GM13976 (cell line): ENCODE measurements at regions not wholly inside any gene's neighbourhood (a gene's known extent, or its start where the extent isn't known, plus 50 kb on each side); places are given as distances from the start of the nearest gene placed in this dataset.

Experiments used
- DNase-seq: peaks from one replicate; pipeline ENCODE4 v3.0.0; 2012; ENCODE audit warnings: low spot score
- in situ Hi-C: fragments of 300-500 bp; cut with MboI; formaldehyde crosslinking; loops from one replicate; pipeline ENCODE4 v1.12.0; 2022; ENCODE audit warnings: low sequenced_read_pairs, mixed read lengths, inconsistent platforms; ENCODE audit not compliant: unreplicated experiment
- TF ChIP-seq, protein P1 (sequence below): IDR thresholded peaks from 2 replicates; pipeline ENCODE4 v1.5.1; 2012; ENCODE audit warnings: borderline replicate concordance, mild to moderate bottlenecking; ENCODE audit not compliant: insufficient read depth; ENCODE audit errors: extremely low read depth, missing control alignments, control extremely low read depth

DNA sequence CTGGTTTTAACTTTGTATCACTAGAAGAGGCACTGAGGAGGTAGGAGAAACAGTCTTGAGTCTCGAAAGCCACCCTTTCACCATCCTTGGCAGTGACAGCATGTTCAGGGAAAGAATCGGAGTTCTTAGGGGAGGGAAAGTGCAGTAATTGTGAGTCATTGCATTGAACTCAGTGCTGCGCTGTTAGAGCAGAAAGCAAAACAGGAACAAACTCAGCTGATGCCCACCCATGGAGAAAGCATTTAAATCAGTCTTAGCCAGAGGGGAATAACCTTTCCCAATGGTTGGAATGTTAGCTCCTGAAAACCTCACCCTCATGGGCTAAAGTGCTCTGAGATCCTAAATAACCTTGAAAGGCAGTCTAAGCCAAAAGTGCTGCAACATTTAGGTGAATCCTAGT is 845.6 kb upstream of the CNTNAP5 start:
- TF ChIP-seq, protein P1, sequence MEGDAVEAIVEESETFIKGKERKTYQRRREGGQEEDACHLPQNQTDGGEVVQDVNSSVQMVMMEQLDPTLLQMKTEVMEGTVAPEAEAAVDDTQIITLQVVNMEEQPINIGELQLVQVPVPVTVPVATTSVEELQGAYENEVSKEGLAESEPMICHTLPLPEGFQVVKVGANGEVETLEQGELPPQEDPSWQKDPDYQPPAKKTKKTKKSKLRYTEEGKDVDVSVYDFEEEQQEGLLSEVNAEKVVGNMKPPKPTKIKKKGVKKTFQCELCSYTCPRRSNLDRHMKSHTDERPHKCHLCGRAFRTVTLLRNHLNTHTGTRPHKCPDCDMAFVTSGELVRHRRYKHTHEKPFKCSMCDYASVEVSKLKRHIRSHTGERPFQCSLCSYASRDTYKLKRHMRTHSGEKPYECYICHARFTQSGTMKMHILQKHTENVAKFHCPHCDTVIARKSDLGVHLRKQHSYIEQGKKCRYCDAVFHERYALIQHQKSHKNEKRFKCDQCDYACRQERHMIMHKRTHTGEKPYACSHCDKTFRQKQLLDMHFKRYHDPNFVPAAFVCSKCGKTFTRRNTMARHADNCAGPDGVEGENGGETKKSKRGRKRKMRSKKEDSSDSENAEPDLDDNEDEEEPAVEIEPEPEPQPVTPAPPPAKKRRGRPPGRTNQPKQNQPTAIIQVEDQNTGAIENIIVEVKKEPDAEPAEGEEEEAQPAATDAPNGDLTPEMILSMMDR = no peak
- in situ Hi-C loops = no loop called here
- no peak for DNase-seq

DNA sequence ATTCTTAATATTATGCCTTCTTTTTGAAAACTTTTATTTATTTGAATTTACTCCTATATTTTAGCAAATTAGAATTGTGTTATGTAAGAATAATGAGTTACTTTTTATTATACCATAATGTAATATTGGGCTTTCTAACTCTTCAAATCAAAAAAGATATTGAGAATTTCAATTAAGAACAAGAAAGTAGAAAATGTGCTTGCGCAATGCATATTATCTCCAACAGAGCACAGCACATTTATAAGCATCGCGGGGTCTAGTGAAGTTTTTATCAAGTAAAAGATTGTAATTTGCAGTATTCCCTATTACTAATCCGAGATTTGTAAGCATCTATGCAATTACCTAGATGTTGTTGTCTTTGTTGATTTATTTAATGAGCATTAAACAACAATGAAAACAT is 829.1 kb upstream of the CNTNAP5 start:
- TF ChIP-seq, protein P1 = no peak
- in situ Hi-C loops = no loop called here
- no peak for DNase-seq

DNA sequence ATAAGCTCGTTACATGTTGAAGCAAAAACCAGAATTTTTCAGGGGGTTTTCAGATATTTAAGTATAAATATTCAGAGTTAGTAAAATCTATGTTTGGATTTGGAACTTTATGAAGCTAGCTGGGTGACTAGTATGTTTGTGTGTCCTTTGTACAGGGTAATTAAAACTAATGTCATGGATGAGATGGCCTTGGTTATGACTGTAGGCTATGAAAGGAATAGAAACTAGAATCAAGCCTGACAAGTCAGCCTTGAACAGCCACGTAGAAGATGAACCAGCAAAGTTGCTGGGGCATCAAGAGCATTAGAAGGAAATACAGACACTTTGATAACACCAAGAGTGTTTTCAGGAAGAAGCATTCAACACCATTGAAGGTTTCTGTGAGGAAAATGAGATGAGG is 825.1 kb upstream of the CNTNAP5 start:
- TF ChIP-seq, protein P1 = no peak
- in situ Hi-C loops = no loop called here
- no peak for DNase-seq

DNA sequence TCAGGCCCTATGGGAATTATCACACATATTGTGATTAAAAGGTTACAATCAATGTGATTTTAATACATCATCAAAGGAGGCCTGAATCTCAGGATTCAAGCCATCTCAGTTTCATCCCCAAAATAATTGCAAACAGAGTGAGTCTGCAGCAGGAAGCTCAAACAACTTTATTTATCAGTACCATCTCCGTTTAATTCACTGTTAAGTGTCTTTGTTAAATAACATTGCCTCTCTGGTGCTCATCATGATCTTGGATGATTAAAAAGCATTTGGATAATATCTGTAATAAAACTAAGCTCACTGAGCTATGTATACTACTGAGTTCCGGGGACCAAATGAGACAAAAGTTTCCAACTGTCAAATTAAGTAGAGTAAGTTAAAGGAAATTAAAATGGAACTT is 817.8 kb upstream of the CNTNAP5 start:
- in situ Hi-C loops = no loop called here

DNA sequence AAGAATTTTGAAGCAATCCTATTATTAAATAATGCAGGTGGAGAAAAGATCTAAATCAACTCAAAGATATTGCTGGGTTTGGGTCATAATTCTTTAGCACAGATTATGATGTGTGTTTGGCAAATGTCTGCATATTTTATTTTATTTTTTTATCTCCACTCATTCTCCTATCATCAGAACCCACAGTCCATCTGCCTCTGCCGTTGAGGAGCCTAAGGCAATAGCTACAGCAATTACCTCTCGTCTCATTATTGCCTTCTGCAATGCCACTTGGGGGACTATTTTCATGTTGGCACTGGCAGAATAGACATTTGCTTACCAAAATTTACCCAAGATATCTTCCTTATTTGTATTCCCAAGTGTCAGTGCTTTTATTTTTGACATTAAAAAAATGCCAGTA is 815.9 kb upstream of the CNTNAP5 start:
- in situ Hi-C loops = no loop called here
- no peak for DNase-seq
- TF ChIP-seq, protein P1 = no peak

More for the DNA sequence above, 817.8 kb upstream of the CNTNAP5 start:
- TF ChIP-seq, protein P1 = no peak
- no peak for DNase-seq

DNA sequence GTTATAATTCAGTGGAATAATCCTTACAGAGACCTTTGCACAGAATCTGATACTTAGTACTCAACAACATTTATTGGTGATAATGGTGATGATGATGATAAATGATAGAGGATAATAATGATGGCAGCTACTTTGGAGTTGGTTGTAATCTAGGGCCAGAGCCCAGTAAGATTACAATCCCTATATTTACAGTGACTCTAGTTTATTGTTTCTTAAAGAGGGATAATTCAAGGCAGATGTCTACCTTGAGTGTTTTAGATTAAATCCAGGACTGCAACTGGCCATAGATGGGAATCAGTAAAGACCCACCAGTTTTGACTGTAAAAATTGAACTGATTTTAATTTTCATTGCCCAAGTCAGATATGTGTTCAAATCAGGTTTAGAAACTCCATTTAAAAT is 813.9 kb upstream of the CNTNAP5 start:
- TF ChIP-seq, protein P1 = no peak
- in situ Hi-C loops = no loop called here
- DNase-seq = no peak

DNA sequence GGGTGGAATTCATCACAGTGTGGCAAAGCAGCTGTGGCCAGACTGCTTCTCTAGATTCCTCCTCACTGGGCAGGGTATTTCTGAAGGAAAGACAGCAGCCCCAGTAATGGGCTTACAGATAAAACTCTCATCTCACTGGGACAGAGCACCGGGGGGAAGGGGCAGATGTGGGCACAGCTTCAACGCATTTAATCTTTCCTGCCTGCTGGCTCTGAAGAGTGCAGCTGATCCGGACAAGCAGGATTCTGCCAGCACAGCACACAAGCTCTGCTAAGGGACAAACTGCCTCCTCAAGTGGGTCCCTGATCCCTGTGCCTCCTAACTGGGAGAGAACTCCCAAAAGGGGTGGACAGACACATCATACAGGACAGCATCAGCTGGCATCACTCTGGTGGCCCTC is 779.9 kb upstream of the CNTNAP5 start:
- no peak for DNase-seq
- in situ Hi-C loops = no loop called here
- TF ChIP-seq, protein P1 = no peak
